ENCODE measurements at regions not wholly inside any gene's neighbourhood (a gene's known extent, or its start where the extent isn't known, plus 50 kb on each side); places are given as distances from the start of the nearest gene placed in this dataset.

DNA sequence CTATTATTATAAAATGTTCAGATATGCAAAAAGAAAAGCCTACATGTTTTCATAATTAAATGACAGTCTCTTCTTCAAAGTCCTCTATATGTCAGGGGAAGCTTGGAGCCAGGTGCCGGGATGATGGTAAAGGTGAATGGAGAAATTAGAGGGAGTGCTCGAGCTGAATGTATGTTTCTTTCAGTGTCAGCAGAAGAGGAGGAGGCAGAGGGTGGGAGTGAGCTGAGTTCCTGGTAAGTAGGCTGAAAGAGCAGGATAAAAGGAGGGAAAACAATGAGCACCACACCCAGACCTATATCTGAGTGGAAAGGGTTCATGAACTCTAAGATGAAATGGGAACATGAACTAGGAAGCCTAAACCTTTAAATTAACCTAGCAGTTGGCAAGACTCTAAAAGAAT lies 307.6 kb upstream of the NBEA start:
- no peak for DNase-seq (ENCODE audit: low read depth)
- TF ChIP-seq, protein P1, sequence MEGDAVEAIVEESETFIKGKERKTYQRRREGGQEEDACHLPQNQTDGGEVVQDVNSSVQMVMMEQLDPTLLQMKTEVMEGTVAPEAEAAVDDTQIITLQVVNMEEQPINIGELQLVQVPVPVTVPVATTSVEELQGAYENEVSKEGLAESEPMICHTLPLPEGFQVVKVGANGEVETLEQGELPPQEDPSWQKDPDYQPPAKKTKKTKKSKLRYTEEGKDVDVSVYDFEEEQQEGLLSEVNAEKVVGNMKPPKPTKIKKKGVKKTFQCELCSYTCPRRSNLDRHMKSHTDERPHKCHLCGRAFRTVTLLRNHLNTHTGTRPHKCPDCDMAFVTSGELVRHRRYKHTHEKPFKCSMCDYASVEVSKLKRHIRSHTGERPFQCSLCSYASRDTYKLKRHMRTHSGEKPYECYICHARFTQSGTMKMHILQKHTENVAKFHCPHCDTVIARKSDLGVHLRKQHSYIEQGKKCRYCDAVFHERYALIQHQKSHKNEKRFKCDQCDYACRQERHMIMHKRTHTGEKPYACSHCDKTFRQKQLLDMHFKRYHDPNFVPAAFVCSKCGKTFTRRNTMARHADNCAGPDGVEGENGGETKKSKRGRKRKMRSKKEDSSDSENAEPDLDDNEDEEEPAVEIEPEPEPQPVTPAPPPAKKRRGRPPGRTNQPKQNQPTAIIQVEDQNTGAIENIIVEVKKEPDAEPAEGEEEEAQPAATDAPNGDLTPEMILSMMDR (IDR thresholded peaks at IDR 0.05; ENCODE audit: low read depth, low read length, missing control alignments) = no peak
- H3K4me3 ChIP-seq (ENCODE audit: low read depth, low read length) = no peak overlapping the region

DNA sequence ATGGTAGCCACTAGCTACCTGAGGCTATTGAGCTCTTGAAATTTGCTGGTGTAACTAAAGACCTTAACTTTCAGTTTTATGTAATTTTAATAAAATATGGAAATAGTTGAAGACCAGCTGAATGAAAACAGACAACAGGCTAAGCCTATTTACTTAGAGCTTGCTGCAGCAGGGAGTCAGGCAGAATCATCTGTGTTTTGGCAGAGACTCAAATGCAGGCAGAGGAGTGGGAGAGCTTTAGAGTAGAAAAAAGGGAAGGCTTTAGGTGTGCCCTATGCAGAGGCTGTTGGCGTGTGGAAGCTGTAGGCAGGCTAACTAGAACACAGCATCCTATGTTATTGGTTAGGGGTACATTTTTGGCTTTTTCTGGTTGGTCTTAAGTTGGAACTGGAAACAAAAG lies 304.9 kb upstream of the NBEA start:
- TF ChIP-seq, protein P1 (IDR thresholded peaks at IDR 0.05; ENCODE audit: low read depth, low read length, missing control alignments) = no peak
- DNase-seq (ENCODE audit: low read depth) = no peak
- no peak overlapping the region for H3K4me3 ChIP-seq (ENCODE audit: low read depth, low read length)

DNA sequence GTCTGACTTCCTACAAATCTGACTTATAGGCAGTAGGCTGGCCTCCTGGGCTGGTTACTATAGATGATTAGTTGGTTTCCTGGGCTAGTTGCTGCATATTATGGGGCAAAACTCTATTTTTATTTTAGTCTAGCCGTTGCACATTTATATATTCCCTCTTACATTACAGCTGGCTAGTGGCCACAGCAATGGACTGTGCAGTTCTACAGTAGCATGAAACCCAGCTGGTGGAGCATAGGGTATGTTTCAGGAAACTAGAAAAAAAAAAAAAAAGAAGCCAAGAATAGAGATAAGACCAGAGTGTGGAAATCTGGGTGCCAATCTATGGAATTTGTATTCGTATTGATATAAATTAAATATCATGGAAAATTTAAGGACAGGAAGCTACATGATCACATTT lies 304.4 kb upstream of the NBEA start:
- no peak overlapping the region for H3K4me3 ChIP-seq (ENCODE audit: low read depth, low read length)
- TF ChIP-seq, protein P1 (IDR thresholded peaks at IDR 0.05; ENCODE audit: low read depth, low read length, missing control alignments) = no peak
- DNase-seq (ENCODE audit: low read depth) = no peak

DNA sequence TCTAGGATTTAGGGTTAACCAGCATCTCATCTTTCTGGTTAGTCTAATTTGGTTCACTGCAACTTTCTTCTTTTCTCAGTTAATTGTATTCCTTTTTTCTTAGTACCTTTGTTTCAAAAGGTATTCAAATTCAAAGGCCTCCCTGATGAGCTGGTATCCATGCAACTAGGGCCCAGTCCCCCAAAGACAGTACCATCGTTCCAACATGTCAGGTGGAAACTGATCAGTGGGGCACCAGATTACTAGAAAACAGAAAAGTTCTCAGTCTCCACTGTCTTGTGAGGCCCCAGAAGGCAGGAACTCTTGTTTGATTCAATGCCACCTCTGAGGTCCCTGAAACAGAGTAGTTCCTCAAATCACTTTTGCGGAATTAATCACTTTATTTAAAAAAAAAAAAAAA lies 303.2 kb upstream of the NBEA start:
- H3K4me3 ChIP-seq (ENCODE audit: low read depth, low read length) = no peak overlapping the region
- DNase-seq (ENCODE audit: low read depth) = no peak
- TF ChIP-seq, protein P1 (IDR thresholded peaks at IDR 0.05; ENCODE audit: low read depth, low read length, missing control alignments) = no peak

DNA sequence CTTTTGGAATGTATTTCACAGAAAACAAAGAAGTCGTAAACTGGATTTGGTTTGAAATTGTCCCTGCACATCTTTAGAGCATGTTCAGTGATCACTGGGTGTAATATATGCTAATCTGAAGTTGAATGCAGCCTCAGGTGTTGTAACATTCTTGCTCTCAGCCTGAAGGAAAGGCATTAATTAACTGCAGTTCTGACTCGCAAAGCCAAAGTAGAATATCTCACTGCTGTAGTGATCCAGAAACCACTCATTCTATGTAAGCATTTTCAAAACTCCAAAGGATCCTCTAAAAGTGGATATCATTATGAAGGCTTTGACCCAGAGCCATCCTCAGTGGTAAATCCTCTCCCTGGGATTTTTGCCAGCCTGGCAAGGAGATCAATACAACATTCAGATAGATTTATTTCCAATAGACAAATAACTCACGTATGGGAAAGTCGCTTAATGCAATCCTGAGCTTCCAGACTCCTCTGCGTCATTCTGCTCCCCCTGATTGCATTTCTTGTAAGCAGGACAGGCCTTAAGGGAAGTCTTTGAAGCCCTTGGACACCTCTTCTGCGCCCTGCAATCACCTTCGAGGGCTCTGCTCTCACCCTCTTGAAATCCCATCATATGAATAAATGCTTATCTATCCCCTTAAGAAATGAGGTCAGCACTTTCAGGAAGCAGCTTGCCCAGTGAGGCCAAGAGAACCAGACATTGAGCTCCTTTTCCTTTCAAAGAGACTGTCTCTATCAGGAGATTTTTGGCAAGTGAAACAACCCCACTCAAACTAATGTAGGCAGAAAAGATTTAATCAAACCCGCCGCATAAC lies 301.7 kb upstream of the NBEA start:
- H3K4me3 ChIP-seq (ENCODE audit: low read depth, low read length) = no peak overlapping the region
- no peak for DNase-seq (ENCODE audit: low read depth)
- TF ChIP-seq, protein P1 (IDR thresholded peaks at IDR 0.05; ENCODE audit: low read depth, low read length, missing control alignments) = no peak

DNA sequence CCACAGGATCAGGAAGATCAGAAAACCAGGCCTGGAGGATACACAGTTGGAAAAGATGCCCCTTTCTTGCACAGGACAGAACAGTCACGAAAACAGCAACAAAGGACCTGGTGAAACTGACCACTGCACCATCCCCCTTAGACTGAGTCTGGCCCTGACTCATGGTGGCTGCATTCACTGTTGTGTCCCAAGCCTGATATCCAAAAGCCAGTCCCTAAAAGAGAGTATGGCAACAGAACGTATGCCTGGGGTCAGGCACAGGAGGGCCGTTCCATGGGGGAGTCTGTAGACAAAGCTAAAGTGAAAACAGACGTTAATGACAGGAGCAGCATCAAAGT lies 301.1 kb upstream of the NBEA start:
- no peak overlapping the region for H3K4me3 ChIP-seq (ENCODE audit: low read depth, low read length)
- TF ChIP-seq, protein P1 (IDR thresholded peaks at IDR 0.05; ENCODE audit: low read depth, low read length, missing control alignments) = no peak
- no peak for DNase-seq (ENCODE audit: low read depth)

Data from GM12864 (cell line).